ENCODE measurements at regions not wholly inside any gene's neighbourhood (a gene's known extent, or its start where the extent isn't known, plus 50 kb on each side); places are given as distances from the start of the nearest gene placed in this dataset.
"Not testable (repeated sequence)": the region's sequence is repeated elsewhere in the genome, so short reads cannot be mapped to it uniquely, and the experiment has no call there.

GRCh38 chr13:38226496-38226895 lies 123.2 kb upstream of the UFM1 start:
- no peaks in the 10 kb centered on the region for H3K27me3 ChIP-seq (ENCODE audit: insufficient read depth, low read length, poor library complexity)
- H3K4me3 ChIP-seq (ENCODE audit: low read depth in 1 of 2, low read length in 2 of 2), result no peak overlapping the region
- H3K79me2 ChIP-seq (ENCODE audit: insufficient read depth, low read length), result no peaks in the 10 kb centered on the region
- H3K36me3 ChIP-seq (ENCODE audit: insufficient read depth, low read length), result no peaks in the 10 kb centered on the region
- H4K20me1 ChIP-seq (ENCODE audit: insufficient read depth, low read length), result no peaks in the 10 kb centered on the region
- H3K4me2 ChIP-seq (ENCODE audit: insufficient read depth, low read length), result no peak overlapping the region
- TF ChIP-seq CTCF (IDR thresholded peaks at IDR 0.05; ENCODE audit: borderline replicate concordance, extremely low read depth, low read length, poor library complexity, severe bottlenecking), result no peak
- TF ChIP-seq EZH2 (IDR thresholded peaks at IDR 0.05; ENCODE audit: borderline replicate concordance, low read depth, low read length, severe bottlenecking), result no peak
- no peaks in the 10 kb centered on the region for H3K4me1 ChIP-seq (ENCODE audit: insufficient read depth, low read length)
- no peaks in the 10 kb centered on the region for H3K9me3 ChIP-seq (ENCODE audit: insufficient read depth, low read length, severe bottlenecking)
- H2AFZ ChIP-seq (ENCODE audit: low read depth, low read length), result no peak overlapping the region
- no peak overlapping the region for H3K27ac ChIP-seq (ENCODE audit: low read length)
- ATAC-seq (ENCODE audit: insufficient read depth, low read depth), result no peak
- H3K9ac ChIP-seq (ENCODE audit: low read depth, low read length), result no peak overlapping the region
- DNase-seq, result no peak

GRCh38 chr13:38223089-38223488 lies 126.6 kb upstream of the UFM1 start:
- no peak for DNase-seq
- no peak for ATAC-seq (ENCODE audit: insufficient read depth, low read depth)
- no peak for TF ChIP-seq CTCF (IDR thresholded peaks at IDR 0.05; ENCODE audit: borderline replicate concordance, extremely low read depth, low read length, poor library complexity, severe bottlenecking)
- no peak for TF ChIP-seq EZH2 (IDR thresholded peaks at IDR 0.05; ENCODE audit: borderline replicate concordance, low read depth, low read length, severe bottlenecking)

GRCh38 chr13:38221120-38221519 lies 128.5 kb upstream of the UFM1 start:
- not testable (repeated sequence) for H3K4me2 ChIP-seq (ENCODE audit: insufficient read depth, low read length); H3K36me3 ChIP-seq (ENCODE audit: insufficient read depth, low read length); H3K79me2 ChIP-seq (ENCODE audit: insufficient read depth, low read length); H4K20me1 ChIP-seq (ENCODE audit: insufficient read depth, low read length); H3K4me3 ChIP-seq (ENCODE audit: low read depth in 1 of 2, low read length in 2 of 2); H3K27ac ChIP-seq (ENCODE audit: low read length); H3K9me3 ChIP-seq (ENCODE audit: insufficient read depth, low read length, severe bottlenecking); H3K9ac ChIP-seq (ENCODE audit: low read depth, low read length); H3K4me1 ChIP-seq (ENCODE audit: insufficient read depth, low read length); H2AFZ ChIP-seq (ENCODE audit: low read depth, low read length); H3K27me3 ChIP-seq (ENCODE audit: insufficient read depth, low read length, poor library complexity); ATAC-seq (ENCODE audit: insufficient read depth, low read depth); DNase-seq

More at GRCh38 chr13:38223089-38223488, 126.6 kb upstream of the UFM1 start:
- H3K36me3 ChIP-seq (ENCODE audit: insufficient read depth, low read length), result no peaks in the 10 kb centered on the region
- H3K4me1 ChIP-seq (ENCODE audit: insufficient read depth, low read length), result no peaks in the 10 kb centered on the region
- no peak overlapping the region for H3K4me3 ChIP-seq (ENCODE audit: low read depth in 1 of 2, low read length in 2 of 2)
- no peaks in the 10 kb centered on the region for H4K20me1 ChIP-seq (ENCODE audit: insufficient read depth, low read length)
- H2AFZ ChIP-seq (ENCODE audit: low read depth, low read length), result no peak overlapping the region
- H3K4me2 ChIP-seq (ENCODE audit: insufficient read depth, low read length), result no peak overlapping the region
- no peaks in the 10 kb centered on the region for H3K79me2 ChIP-seq (ENCODE audit: insufficient read depth, low read length)
- no peak overlapping the region for H3K27ac ChIP-seq (ENCODE audit: low read length)
- H3K27me3 ChIP-seq (ENCODE audit: insufficient read depth, low read length, poor library complexity), result no peaks in the 10 kb centered on the region
- no peaks in the 10 kb centered on the region for H3K9me3 ChIP-seq (ENCODE audit: insufficient read depth, low read length, severe bottlenecking)
- no peak overlapping the region for H3K9ac ChIP-seq (ENCODE audit: low read depth, low read length)

GRCh38 chr13:38216181-38216580 lies 133.5 kb upstream of the UFM1 start:
- H3K4me1 ChIP-seq (ENCODE audit: insufficient read depth, low read length), result no peaks in the 10 kb centered on the region
- ATAC-seq (ENCODE audit: insufficient read depth, low read depth), result no peak

More at GRCh38 chr13:38216181-38216580, 133.5 kb upstream of the UFM1 start:
- DNase-seq, result no peak
- no peaks in the 10 kb centered on the region for H3K79me2 ChIP-seq (ENCODE audit: insufficient read depth, low read length)
- no peak overlapping the region for H2AFZ ChIP-seq (ENCODE audit: low read depth, low read length)
- no peak overlapping the region for H3K9ac ChIP-seq (ENCODE audit: low read depth, low read length)
- H3K36me3 ChIP-seq (ENCODE audit: insufficient read depth, low read length), result no peaks in the 10 kb centered on the region
- H3K9me3 ChIP-seq (ENCODE audit: insufficient read depth, low read length, severe bottlenecking), result no peaks in the 10 kb centered on the region
- H3K27ac ChIP-seq (ENCODE audit: low read length), result no peak overlapping the region
- no peaks in the 10 kb centered on the region for H3K27me3 ChIP-seq (ENCODE audit: insufficient read depth, low read length, poor library complexity)
- H3K4me3 ChIP-seq (ENCODE audit: low read depth in 1 of 2, low read length in 2 of 2), result no peak overlapping the region
- H4K20me1 ChIP-seq (ENCODE audit: insufficient read depth, low read length), result no peaks in the 10 kb centered on the region
- no peak overlapping the region for H3K4me2 ChIP-seq (ENCODE audit: insufficient read depth, low read length)
- TF ChIP-seq EZH2 (IDR thresholded peaks at IDR 0.05; ENCODE audit: borderline replicate concordance, low read depth, low read length, severe bottlenecking) (no peak), CTCF (IDR thresholded peaks at IDR 0.05; ENCODE audit: borderline replicate concordance, extremely low read depth, low read length, poor library complexity, severe bottlenecking) (no peak)

All from DND-41 (cell line).